Vagina (tissue), 2 donors: ENCODE measurements at regions not wholly inside any gene's neighbourhood (a gene's known extent, or its start where the extent isn't known, plus 50 kb on each side); places are given as distances from the start of the nearest gene placed in this dataset.

Source experiments
- DNase-seq, 2 donors: peaks; one replicate each; pipeline ENCODE4 v3.0.0-alpha.2; 2017; ENCODE audit errors: extremely low spot score in 2 of 2
- H3K27ac ChIP-seq: fragments of 200-600 bp; sonication (generic); one replicate; pipeline ENCODE4 v1.5.1; 2019
- H3K27me3 ChIP-seq: fragments of 200-600 bp; sonication (generic); one replicate; pipeline ENCODE4 v1.5.1; 2019
- H3K36me3 ChIP-seq, 2 donors: fragments of 200-600 bp; sonication (generic); one replicate each; pipeline ENCODE4 v1.5.1; 2017 to 2019
- H3K4me1 ChIP-seq: fragments of 200-600 bp; sonication (generic); one replicate; pipeline ENCODE4 v1.5.1; 2019
- H3K4me3 ChIP-seq, 2 donors: fragments of 200-600 bp; sonication (generic); 1 replicate in 1 of 2; 2 replicates in 1 of 2; pipeline ENCODE4 v1.5.1; 2016 to 2019
- H3K9me3 ChIP-seq: fragments of 200-600 bp; sonication (generic); one replicate; pipeline ENCODE4 v1.5.1; 2019
- POLR2A ChIP-seq, 2 donors: fragments of 450-650 bp; IDR thresholded peaks; one replicate each; pipeline ENCODE4 v1.6.1; 2017; ENCODE audit warnings: antibody characterized with exemption in 2 of 2, mild to moderate bottlenecking in 2 of 2, moderate library complexity in 2 of 2
- POLR2AphosphoS5 ChIP-seq, 2 donors: sonication (generic); formaldehyde crosslinking; IDR thresholded peaks; one replicate each; pipeline ENCODE4 v1.9.0; 2017; ENCODE audit warnings: antibody characterized with exemption in 2 of 2, mild to moderate bottlenecking in 2 of 2, low read depth in 1 of 2; ENCODE audit not compliant: insufficient read depth in 1 of 2
- intact Hi-C: fragments of 100-400 bp; cut with DNase I; formaldehyde crosslinking; loops from one replicate; pipeline ENCODE4 v1.15.1; 2023
- TF ChIP-seq, protein P1 (sequence below), 3 experiments: fragments of 450-650 bp in 2 of 3; fragments of 200-600 bp in 1 of 3; sonication (generic) in 1 of 3; IDR thresholded peaks; one replicate each; pipeline ENCODE4 v1.5.1; 2017 to 2019; ENCODE audit warnings: antibody characterized with exemption in 3 of 3, mild to moderate bottlenecking in 2 of 3, moderate library complexity in 2 of 3

DNA sequence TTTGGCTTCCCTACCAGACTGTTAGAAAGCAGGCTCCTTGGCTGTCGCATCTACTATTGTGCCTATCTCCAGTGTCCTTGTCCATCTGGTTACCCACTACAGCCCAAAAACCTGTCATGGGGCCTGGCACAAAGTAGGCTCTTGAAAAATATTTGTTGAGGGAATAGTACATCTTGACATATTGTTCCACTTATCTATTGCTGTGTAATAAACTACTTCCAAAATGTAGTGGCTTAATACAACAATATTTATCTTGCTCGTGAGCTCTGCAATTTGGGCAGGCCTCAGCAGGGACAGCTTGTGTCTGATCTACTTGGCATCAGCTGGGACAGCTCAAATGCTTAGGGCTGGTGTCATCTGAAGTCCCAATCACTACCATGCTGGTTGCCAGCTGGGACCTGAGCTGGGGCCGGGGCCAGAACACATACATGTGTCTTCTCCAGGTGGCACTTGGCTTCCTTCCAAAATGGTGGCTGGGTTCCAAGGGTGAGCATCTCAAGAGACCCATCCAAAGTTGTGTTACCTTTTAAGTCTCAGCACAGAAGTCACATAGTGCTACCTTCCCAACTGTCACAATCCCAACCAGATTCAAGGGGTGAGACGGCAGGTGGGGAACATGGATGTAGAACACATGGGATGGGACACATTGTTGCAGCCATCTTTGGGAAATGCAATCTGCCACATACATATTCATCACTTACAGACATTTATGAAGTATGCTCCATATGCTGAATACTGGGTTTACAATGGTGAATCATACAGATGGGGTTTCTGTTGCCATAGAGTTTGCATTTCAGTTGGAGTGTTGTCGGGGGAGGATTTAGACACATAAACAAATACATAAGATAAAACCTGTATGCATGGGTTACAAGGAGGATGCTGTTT, 134.2 kb downstream of the FOXI3 start:
- Histone ChIP-seq H3K4me3 (no peak overlapping the region), H3K9me3 (peaks cover 10% of the 10 kb centered on the region), H3K36me3 (no peaks in the 10 kb centered on the region), H3K27ac (no peak overlapping the region), H3K4me1 (no peaks in the 10 kb centered on the region), H3K27me3 (no peaks in the 10 kb centered on the region)
- TF ChIP-seq, protein P1, sequence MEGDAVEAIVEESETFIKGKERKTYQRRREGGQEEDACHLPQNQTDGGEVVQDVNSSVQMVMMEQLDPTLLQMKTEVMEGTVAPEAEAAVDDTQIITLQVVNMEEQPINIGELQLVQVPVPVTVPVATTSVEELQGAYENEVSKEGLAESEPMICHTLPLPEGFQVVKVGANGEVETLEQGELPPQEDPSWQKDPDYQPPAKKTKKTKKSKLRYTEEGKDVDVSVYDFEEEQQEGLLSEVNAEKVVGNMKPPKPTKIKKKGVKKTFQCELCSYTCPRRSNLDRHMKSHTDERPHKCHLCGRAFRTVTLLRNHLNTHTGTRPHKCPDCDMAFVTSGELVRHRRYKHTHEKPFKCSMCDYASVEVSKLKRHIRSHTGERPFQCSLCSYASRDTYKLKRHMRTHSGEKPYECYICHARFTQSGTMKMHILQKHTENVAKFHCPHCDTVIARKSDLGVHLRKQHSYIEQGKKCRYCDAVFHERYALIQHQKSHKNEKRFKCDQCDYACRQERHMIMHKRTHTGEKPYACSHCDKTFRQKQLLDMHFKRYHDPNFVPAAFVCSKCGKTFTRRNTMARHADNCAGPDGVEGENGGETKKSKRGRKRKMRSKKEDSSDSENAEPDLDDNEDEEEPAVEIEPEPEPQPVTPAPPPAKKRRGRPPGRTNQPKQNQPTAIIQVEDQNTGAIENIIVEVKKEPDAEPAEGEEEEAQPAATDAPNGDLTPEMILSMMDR (IDR thresholded peaks at IDR 0.05): no peak
- TF ChIP-seq POLR2AphosphoS5 (IDR thresholded peaks at IDR 0.05; ENCODE audit: insufficient read depth in 1 of 2, low read depth in 1 of 2) (no peak), POLR2A (IDR thresholded peaks at IDR 0.05) (no peak)
- intact Hi-C loops: no loop called here
- DNase-seq: no peak

DNA sequence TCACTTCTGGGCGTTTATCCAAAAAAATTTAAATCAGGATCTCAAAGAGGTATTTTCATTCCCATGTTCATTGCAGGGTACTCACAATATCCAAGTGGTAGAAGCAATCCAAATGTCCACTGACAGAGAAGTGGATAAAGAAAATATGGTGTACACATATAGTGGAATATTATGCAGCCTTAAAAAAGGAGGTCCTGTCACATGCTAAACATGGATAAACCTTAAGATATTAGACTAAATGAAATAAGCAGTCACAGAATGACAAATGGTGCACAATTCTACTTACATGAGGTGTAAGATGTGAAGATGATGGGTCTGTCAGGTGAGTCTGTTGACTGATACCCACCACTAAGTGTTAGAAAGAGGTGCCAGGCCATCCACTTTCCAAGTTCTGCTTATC, 140.6 kb downstream of the THNSL2 start:
- no peak overlapping the region for H3K4me3 ChIP-seq
- H3K9me3 ChIP-seq: no peaks in the 10 kb centered on the region
- intact Hi-C loops: no loop called here
- no peaks in the 10 kb centered on the region for H3K4me1 ChIP-seq
- no peaks in the 10 kb centered on the region for H3K27me3 ChIP-seq
- H3K27ac ChIP-seq: no peak overlapping the region
- no peaks in the 10 kb centered on the region for H3K36me3 ChIP-seq
- no peak for DNase-seq
- TF ChIP-seq, protein P1 (IDR thresholded peaks at IDR 0.05): no peak
- TF ChIP-seq POLR2A (IDR thresholded peaks at IDR 0.05): no peak

DNA sequence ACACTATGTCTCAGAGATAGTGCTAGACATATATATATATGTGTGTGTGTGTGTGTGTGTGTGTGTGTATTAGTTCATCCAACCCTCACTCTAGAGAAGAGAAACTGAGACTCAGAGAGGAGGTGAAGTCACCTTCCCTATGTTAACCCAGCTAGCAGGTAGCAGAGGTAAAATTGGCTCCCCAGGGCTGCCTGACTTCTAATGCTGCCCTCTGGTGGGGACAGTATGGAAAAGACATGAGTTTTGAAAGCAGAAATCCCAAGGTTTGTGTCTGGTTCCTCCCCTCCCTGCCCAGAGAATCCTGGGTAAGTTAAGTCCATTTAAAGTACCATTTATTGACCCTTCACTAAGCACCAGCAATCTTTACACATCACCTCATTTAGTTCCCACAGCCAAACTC, 137.7 kb downstream of the THNSL2 start:
- intact Hi-C loops: no loop called here
- H3K4me3 ChIP-seq: no peak overlapping the region
- H3K4me1 ChIP-seq: no peaks in the 10 kb centered on the region
- H3K36me3 ChIP-seq: no peaks in the 10 kb centered on the region
- DNase-seq: no peak
- no peak overlapping the region for H3K27ac ChIP-seq
- TF ChIP-seq POLR2AphosphoS5 (IDR thresholded peaks at IDR 0.05; ENCODE audit: insufficient read depth in 1 of 2, low read depth in 1 of 2) (no peak), POLR2A (IDR thresholded peaks at IDR 0.05) (no peak)
- TF ChIP-seq, protein P1 (IDR thresholded peaks at IDR 0.05): peak in 1 of 3 experiments; percentile 6
- H3K9me3 ChIP-seq: no peaks in the 10 kb centered on the region
- no peaks in the 10 kb centered on the region for H3K27me3 ChIP-seq

DNA sequence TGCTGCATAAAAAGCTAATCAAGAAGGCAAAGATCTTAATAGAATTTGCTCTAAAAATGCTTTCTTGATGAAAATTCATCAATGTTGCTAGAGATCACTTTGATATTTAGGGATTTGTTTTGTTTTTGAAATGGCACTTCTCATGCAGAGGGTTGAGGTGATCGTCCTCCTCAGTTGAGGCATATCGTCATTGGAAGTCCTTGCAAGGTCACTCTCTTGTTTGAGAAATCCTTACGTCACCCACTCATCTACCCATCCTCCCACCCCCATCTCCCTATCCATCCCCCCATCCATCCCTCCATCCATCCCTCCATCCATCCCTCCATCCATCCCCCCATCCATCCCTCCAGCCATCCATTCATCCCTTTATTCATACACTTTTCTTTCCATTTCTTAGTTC, 133.7 kb downstream of the THNSL2 start:
- H3K27me3 ChIP-seq: no peaks in the 10 kb centered on the region
- H3K27ac ChIP-seq: no peak overlapping the region
- TF ChIP-seq, protein P1 (IDR thresholded peaks at IDR 0.05): no peak
- no peak for TF ChIP-seq POLR2A (IDR thresholded peaks at IDR 0.05)
- TF ChIP-seq POLR2AphosphoS5 (IDR thresholded peaks at IDR 0.05; ENCODE audit: insufficient read depth in 1 of 2, low read depth in 1 of 2): no peak
- no peak overlapping the region for H3K4me3 ChIP-seq
- DNase-seq: no peak
- intact Hi-C loops: no loop called here
- H3K9me3 ChIP-seq: no peaks in the 10 kb centered on the region
- H3K4me1 ChIP-seq: no peaks in the 10 kb centered on the region
- H3K36me3 ChIP-seq: no peaks in the 10 kb centered on the region

DNA sequence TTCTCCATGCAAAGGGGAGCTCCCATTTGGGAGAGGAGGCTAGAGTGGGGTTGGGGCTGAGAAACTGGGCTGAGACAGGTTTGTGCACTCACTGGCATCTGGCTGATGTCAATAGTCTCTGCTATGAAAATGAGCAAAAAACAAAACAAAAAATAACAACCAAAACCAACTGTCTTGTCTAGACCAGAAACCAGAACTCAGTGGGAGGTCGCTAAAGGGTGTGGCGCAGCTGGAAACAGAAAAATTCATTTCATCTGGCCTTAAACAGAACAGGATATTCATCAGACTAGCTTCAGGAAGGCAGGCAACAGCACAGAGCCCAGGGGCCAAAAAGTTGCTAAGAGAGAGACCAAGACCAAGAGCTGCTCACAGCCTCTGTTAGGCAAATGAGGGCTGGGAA, 126.1 kb downstream of the THNSL2 start:
- TF ChIP-seq, protein P1 (IDR thresholded peaks at IDR 0.05): no peak
- TF ChIP-seq POLR2A (IDR thresholded peaks at IDR 0.05): no peak
- TF ChIP-seq POLR2AphosphoS5 (IDR thresholded peaks at IDR 0.05; ENCODE audit: insufficient read depth in 1 of 2, low read depth in 1 of 2): no peak
- H3K27me3 ChIP-seq: no peaks in the 10 kb centered on the region
- DNase-seq: no peak

More for the DNA sequence above, 126.1 kb downstream of the THNSL2 start:
- no peak overlapping the region for H3K27ac ChIP-seq
- H3K4me3 ChIP-seq: no peak overlapping the region
- intact Hi-C loops: no loop called here
- no peaks in the 10 kb centered on the region for H3K9me3 ChIP-seq
- H3K4me1 ChIP-seq: no peaks in the 10 kb centered on the region
- H3K36me3 ChIP-seq: no peaks in the 10 kb centered on the region
